Cardiac fibroblast (primary cell): ENCODE measurements at regions not wholly inside any gene's neighbourhood (a gene's known extent, or its start where the extent isn't known, plus 50 kb on each side); places are given as distances from the start of the nearest gene placed in this dataset.

Experiments used
- DNase-seq, 2 donors: peaks; one replicate each; pipeline versions ENCODE4 v3.0.0 to v3.0.0-alpha.2; 2010; ENCODE audit warnings: low read depth in 2 of 2
- H3K4me3 ChIP-seq, 2 donors: replicated peaks in 1 of 2; 1 replicate in 1 of 2; 2 replicates in 1 of 2; pipeline ENCODE4 v1.5.1; 2011; ENCODE audit warnings: low read depth in 2 of 2, low read length in 2 of 2, mild to moderate bottlenecking in 2 of 2, moderate library complexity in 1 of 2
- CTCF ChIP-seq: IDR thresholded peaks from one replicate; pipeline ENCODE4 v1.5.1; 2011; ENCODE audit warnings: low read depth, mild to moderate bottlenecking, low read length, inconsistent platforms

GRCh38 chr18:44245019-44245418 is 435.7 kb upstream of the SETBP1 start:
- TF ChIP-seq CTCF, result no peak
- no peak overlapping the region for H3K4me3 ChIP-seq
- DNase-seq, result no peak

GRCh38 chr18:44246001-44246400 is 434.7 kb upstream of the SETBP1 start:
- no peak for TF ChIP-seq CTCF
- no peak overlapping the region for H3K4me3 ChIP-seq

DNA sequence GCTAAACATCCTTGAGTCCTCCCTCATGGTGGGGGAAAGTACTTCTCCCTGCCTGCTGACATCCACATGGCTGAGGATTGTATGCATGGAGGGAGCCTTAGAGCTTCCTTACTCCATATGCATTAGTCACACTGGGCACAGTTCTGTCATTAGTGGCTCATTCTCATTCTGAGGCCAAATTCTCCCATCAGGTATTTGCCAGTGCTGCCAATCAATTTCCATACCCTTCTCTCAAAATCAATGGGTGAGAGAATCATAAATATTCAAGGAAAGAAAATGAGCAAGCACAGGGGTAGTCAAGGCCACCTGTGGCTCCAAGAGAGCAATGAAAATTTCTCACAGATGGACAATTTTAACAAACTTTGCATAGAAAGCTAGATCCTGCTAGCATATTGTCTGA is 422.6 kb upstream of the SETBP1 start:
- no peak for TF ChIP-seq CTCF
- DNase-seq, result no peak
- no peak overlapping the region for H3K4me3 ChIP-seq

More at GRCh38 chr18:44246001-44246400, 434.7 kb upstream of the SETBP1 start:
- DNase-seq, result peak in 1 of 2 donors; percentile 4

DNA sequence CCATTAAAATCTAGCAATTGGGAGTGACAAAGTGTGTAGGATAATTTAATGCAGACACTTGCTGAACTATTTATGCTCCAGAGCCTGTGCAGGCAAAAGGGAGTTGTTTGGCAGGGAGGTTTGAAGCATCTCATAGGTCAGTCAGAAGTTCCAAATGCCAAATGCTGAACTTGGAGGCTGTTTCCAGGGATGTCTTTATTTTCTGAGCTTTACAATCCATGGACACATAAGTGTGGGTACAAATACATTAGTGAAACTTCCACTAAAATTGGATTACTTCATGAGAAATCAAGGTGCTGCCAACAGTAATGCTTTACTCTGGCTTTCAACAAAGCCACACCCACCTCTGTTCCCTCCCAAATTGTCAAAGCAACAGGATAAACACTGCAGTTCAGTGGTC is 422.1 kb upstream of the SETBP1 start:
- no peak for DNase-seq
- H3K4me3 ChIP-seq, result no peak overlapping the region
- TF ChIP-seq CTCF, result no peak

DNA sequence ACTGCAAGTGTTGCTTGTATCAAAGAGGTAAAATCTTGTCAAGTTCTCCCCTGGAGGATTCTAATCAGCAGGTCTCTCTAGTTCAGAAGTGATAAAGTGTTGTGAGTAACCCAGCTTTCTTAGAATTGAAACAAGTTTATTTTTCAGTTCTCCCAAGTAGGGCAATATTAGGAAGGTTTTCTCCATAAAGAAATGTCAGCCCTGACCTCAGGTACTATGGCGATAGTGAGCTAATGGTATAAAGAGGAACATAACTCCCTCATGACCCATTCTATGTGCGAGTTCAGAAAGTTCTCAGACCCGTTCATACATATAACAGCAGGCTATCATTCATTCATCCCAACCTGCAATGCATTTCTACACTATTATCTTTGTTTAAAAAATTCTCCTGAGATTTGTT is 421.1 kb upstream of the SETBP1 start:
- H3K4me3 ChIP-seq, result no peak overlapping the region
- no peak for TF ChIP-seq CTCF
- DNase-seq, result no peak

DNA sequence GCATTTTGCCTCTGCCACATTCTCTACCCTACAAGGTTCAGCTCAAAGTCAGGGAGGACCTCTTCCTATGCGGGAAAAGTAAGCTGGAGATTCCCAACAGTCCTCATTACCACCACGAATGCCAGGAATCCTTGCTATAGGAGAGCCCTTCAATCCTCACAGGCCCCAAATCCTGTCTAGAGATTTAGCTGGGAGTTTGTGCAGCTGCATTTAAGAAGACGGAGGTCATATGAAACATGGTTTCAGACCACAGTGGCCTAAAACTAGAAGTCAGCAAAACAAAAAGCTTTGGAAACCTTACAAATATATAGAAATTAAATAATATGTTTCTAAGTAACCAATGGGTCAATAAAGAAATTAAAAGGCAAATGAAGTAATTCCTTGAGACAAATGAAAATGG is 415.3 kb upstream of the SETBP1 start:
- no peak for DNase-seq
- no peak overlapping the region for H3K4me3 ChIP-seq
- TF ChIP-seq CTCF, result no peak

GRCh38 chr18:44273298-44273697 is 407.4 kb upstream of the SETBP1 start:
- no peak overlapping the region for H3K4me3 ChIP-seq
- DNase-seq, result no peak
- TF ChIP-seq CTCF, result no peak
